Liver (tissue), 8 donors: ENCODE measurements at regions not wholly inside any gene's neighbourhood (a gene's known extent, or its start where the extent isn't known, plus 50 kb on each side); places are given as distances from the start of the nearest gene placed in this dataset.

Experiments used
- DNase-seq: peaks from one replicate; pipeline ENCODE4 v3.0.0-alpha.2; 2017; ENCODE audit warnings: low spot score
- H3K27ac ChIP-seq, 2 donors: one replicate each; pipeline ENCODE4 v1.7.0; 2013; ENCODE audit warnings: inconsistent platforms in 2 of 2, low read length in 2 of 2, control low read depth in 1 of 2, low read depth in 1 of 2, mild to moderate bottlenecking in 1 of 2
- H3K27me3 ChIP-seq, 4 donors: one replicate each; pipeline versions ENCODE4 v1.6.1 to v1.7.0; 2013; ENCODE audit warnings: low read length in 3 of 4, inconsistent platforms in 1 of 4, mild to moderate bottlenecking in 1 of 4, moderate library complexity in 1 of 4; ENCODE audit not compliant: control insufficient read depth in 4 of 4, insufficient read depth in 4 of 4
- H3K36me3 ChIP-seq, 4 donors: one replicate each; pipeline versions ENCODE4 v1.6.1 to v1.7.0; 2013; ENCODE audit warnings: low read length in 3 of 4, mild to moderate bottlenecking in 3 of 4, low read depth in 1 of 4, moderate library complexity in 1 of 4; ENCODE audit not compliant: control insufficient read depth in 4 of 4, insufficient read depth in 3 of 4
- H3K4me1 ChIP-seq, 4 donors: one replicate each; pipeline versions ENCODE4 v1.6.1 to v1.7.0; 2013; ENCODE audit warnings: low read length in 3 of 4, mild to moderate bottlenecking in 3 of 4, moderate library complexity in 1 of 4; ENCODE audit not compliant: control insufficient read depth in 4 of 4, insufficient read depth in 4 of 4
- H3K4me3 ChIP-seq, 3 donors: one replicate each; pipeline versions ENCODE4 v1.6.1 to v1.7.0; 2013; ENCODE audit warnings: low read length in 3 of 3, control low read depth in 1 of 3, low read depth in 1 of 3, mild to moderate bottlenecking in 1 of 3
- H3K9ac ChIP-seq, 2 donors: one replicate each; pipeline ENCODE4 v1.7.0; 2013; ENCODE audit warnings: low read length in 2 of 2, mild to moderate bottlenecking in 2 of 2, moderate library complexity in 2 of 2, control low read depth in 1 of 2, low read depth in 1 of 2
- H3K9me3 ChIP-seq, 4 donors: one replicate each; pipeline versions ENCODE4 v1.6.1 to v1.7.0; 2013; ENCODE audit warnings: low read length in 3 of 4; ENCODE audit not compliant: control insufficient read depth in 4 of 4
- CTCF ChIP-seq: fragments of 150-350 bp; IDR thresholded peaks from 2 replicates; pipeline ENCODE4 v1.5.1; 2017; ENCODE audit warnings: improper control_type of control experiment, low read depth, low read length; ENCODE audit not compliant: missing input control
- EGR1 ChIP-seq, 2 donors: IDR thresholded peaks; 2 replicates each; pipeline ENCODE4 v1.6.1; 2016 to 2018; ENCODE audit warnings: antibody characterized with exemption in 2 of 2, low read depth in 2 of 2
- FOXA1 ChIP-seq: IDR thresholded peaks from 2 replicates; pipeline ENCODE4 v1.6.1; 2016; ENCODE audit warnings: antibody characterized with exemption
- HNF4A ChIP-seq, 2 donors: conservative IDR thresholded peaks; 2 replicates each; pipeline ENCODE4 v1.6.1; 2016; ENCODE audit warnings: antibody characterized with exemption in 2 of 2, mild to moderate bottlenecking in 2 of 2
- HNF4G ChIP-seq: IDR thresholded peaks from 2 replicates; pipeline ENCODE4 v1.6.1; 2016; ENCODE audit warnings: antibody characterized with exemption
- MAX ChIP-seq: IDR thresholded peaks from 2 replicates; pipeline ENCODE4 v1.6.1; 2016; ENCODE audit warnings: antibody characterized with exemption
- RAD21 ChIP-seq, 2 donors: IDR thresholded peaks; 2 replicates each; pipeline ENCODE4 v1.6.1; 2016; ENCODE audit warnings: antibody characterized with exemption in 2 of 2, mild to moderate bottlenecking in 2 of 2
- RXRA ChIP-seq, 2 donors: IDR thresholded peaks; 2 replicates each; pipeline ENCODE4 v1.6.1; 2017 to 2018; ENCODE audit warnings: antibody characterized with exemption in 2 of 2, mild to moderate bottlenecking in 1 of 2
- SP1 ChIP-seq: IDR thresholded peaks from 2 replicates; pipeline ENCODE4 v1.6.1; 2018; ENCODE audit warnings: antibody characterized with exemption, mild to moderate bottlenecking
- YY1 ChIP-seq: IDR thresholded peaks from 2 replicates; pipeline ENCODE4 v1.6.1; 2016; ENCODE audit warnings: antibody characterized with exemption, mild to moderate bottlenecking
- ZBTB33 ChIP-seq: IDR thresholded peaks from 2 replicates; pipeline ENCODE4 v1.6.1; 2016; ENCODE audit warnings: antibody characterized with exemption
- WGBS: extraction: QIAGEN DNeasy Blood & Tissue Kit; methylation state at CpG from one replicate; pipeline ENCODE4 v1.1.7; 2013; 5-methylcytosine and 5-hydroxymethylcytosine counted together
- TF ChIP-seq, protein P1 (sequence below): IDR thresholded peaks from 2 replicates; pipeline ENCODE4 v1.6.1; 2016; ENCODE audit warnings: antibody characterized with exemption
- donor health status: healthy.
- donor health status: healthy.
- donor health status: healthy.
- donor health status: healthy.
- donor health status: healthy.

DNA sequence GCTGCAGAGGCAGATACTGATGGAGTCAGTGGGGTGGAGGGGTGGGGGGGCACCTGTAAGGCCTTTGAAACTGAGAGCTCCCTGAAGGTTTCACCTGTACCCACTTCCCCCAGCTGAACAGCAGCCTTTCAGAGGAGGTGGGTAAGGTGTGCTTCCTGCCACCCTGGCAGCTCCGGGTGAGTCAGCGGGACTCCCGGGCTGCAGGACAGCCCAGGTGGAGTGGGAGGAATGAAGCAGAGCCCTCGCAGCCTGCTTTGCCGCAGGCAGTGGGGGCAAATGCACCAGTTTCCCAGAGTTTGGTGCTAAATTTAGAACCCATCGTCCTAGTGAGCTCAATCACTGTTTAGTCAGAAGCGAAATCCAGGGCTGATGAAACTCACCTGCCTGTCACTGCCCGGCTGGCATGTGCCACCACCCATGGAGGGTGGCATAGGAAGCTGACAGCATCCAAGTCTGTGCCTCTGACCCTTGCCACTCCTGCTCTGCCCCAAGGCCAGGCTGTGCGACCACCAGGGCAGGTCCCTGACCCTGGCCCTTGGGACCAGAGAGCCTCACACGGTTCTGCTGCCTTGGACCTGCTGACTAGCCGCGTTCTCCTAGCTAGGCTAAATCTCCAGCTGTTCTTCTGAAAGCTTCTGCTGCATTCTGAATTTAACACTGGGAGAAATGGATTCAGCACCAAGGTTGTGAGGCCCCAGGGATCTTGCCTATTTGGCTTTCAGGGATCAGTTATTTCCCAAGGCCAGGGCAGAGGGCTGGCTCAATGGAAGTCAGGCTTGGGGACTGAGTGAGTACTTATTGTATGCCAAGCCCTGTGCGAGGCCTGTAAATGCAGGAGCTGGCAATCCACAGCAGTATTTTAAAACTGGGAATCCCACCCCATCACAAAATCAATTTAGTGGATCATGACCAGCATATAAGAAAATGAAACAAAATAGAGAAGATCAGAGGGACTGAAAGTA is 67.3 kb upstream of the RASGRF1 start:
- H3K9ac ChIP-seq, result no peak overlapping the region
- no peak overlapping the region for H3K27ac ChIP-seq
- H3K4me1 ChIP-seq, result peaks cover 0 to 9% (median under 1%) of the 10 kb centered on the region in 4 donors
- 88% methylated on average over 13 of the region's 13 CpGs for WGBS
- TF ChIP-seq EGR1 (IDR thresholded peaks at IDR 0.05; ENCODE audit: low read depth in 2 of 2) (no peak), CTCF (no peak), RXRA (IDR thresholded peaks at IDR 0.05) (no peak), FOXA1 (no peak), YY1 (no peak), HNF4A (conservative IDR thresholded peaks at IDR 0.05) (no peak), ZBTB33 (no peak), RAD21 (IDR thresholded peaks at IDR 0.05) (no peak), SP1 (no peak), HNF4G (no peak), MAX (no peak)
- TF ChIP-seq, protein P1, sequence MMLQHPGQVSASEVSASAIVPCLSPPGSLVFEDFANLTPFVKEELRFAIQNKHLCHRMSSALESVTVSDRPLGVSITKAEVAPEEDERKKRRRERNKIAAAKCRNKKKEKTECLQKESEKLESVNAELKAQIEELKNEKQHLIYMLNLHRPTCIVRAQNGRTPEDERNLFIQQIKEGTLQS, result no peak
- H3K36me3 ChIP-seq, result no peaks in the 10 kb centered on the region
- peaks cover 0 to 2% (median 0%) of the 10 kb centered on the region in 4 donors for H3K27me3 ChIP-seq
- DNase-seq, result no peak
- no peak overlapping the region for H3K4me3 ChIP-seq
- no peaks in the 10 kb centered on the region for H3K9me3 ChIP-seq

DNA sequence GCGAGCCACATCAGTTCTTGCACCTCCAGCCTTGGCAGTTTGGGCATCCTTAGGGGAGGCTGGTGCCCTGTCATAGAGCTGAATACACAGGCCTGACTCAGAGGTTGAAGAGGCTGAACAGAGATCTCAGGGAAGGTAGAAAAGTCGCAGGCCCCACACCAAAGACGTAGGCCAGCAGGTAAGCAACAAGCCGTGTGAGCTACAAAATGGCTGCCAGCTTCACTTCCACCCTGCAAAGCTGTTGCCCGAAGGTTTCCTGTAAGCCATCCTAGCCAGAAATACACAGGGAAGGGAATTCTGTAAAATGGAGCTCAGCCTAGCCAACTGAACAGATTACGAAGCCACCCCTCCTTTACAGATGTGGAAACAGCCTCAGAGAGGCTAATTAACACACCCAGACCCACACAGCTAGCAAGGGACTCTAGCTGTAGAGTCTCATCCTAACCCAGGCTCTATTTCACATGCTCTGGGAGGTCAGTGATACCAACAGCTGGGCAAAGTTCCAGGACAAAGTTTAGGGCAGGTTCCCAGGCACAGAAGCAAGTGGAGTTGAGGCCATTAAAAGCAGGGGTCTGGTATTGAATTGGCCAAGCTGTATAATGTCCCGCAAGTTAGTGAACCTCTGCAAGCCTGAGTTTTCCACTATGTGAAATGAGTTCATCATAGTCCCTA is 66.3 kb upstream of the RASGRF1 start:
- Histone ChIP-seq H3K9ac (no peak overlapping the region), H3K36me3 (no peaks in the 10 kb centered on the region), H3K4me1 (peaks cover 0 to 1% (median under 1%) of the 10 kb centered on the region in 4 donors), H3K4me3 (no peak overlapping the region), H3K27me3 (peaks cover 0 to 2% (median 0%) of the 10 kb centered on the region in 4 donors), H3K27ac (no peak overlapping the region), H3K9me3 (no peaks in the 10 kb centered on the region)
- TF ChIP-seq RXRA (IDR thresholded peaks at IDR 0.05), result peak in 1 of 2 donors; percentile 19
- TF ChIP-seq HNF4A (conservative IDR thresholded peaks at IDR 0.05), result peak in 1 of 2 donors; percentile 19
- no peak for TF ChIP-seq FOXA1
- no peak for DNase-seq
- 80% methylated on average over 7 of the region's 7 CpGs for WGBS
